Fibroblast of lung (primary cell): ENCODE measurements at regions not wholly inside any gene's neighbourhood (a gene's known extent, or its start where the extent isn't known, plus 50 kb on each side); places are given as distances from the start of the nearest gene placed in this dataset.

Experiments used
- EZH2 ChIP-seq: IDR thresholded peaks from 2 replicates; pipeline ENCODE4 v1.5.1; 2012; ENCODE audit warnings: low read length, control low read depth, mild to moderate bottlenecking; ENCODE audit errors: missing control alignments
- TF ChIP-seq, protein P1 (sequence below), 2 donors: IDR thresholded peaks in 1 of 2; conservative IDR thresholded peaks in 1 of 2; 1 replicate in 1 of 2; 2 replicates in 1 of 2; pipeline ENCODE4 v1.5.1; 2011 to 2012; ENCODE audit warnings: low read length in 2 of 2, control low read depth in 1 of 2, inconsistent platforms in 1 of 2, low read depth in 1 of 2, mild to moderate bottlenecking in 1 of 2

DNA sequence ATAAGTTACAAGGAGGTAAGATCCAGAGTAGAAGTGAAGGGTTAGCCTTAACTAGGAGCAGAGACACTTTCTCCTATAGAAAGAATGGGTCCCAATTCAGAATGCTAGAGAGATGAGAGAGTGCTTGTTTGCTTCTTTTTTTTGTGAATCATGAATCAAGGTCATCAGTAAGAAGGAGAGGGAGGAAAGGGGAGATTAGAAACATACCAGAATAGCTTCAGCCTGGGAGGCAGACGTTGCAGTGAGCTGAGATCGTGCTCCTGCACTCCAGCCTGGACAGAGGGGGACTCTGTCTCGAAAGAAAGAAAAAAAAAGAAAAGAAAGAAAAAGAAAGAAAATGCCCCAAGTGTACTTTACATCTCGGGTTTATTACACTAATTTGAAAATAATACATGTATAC is 55.8 kb upstream of the SLC35F5 start:
- no peak for TF ChIP-seq EZH2
- TF ChIP-seq, protein P1, sequence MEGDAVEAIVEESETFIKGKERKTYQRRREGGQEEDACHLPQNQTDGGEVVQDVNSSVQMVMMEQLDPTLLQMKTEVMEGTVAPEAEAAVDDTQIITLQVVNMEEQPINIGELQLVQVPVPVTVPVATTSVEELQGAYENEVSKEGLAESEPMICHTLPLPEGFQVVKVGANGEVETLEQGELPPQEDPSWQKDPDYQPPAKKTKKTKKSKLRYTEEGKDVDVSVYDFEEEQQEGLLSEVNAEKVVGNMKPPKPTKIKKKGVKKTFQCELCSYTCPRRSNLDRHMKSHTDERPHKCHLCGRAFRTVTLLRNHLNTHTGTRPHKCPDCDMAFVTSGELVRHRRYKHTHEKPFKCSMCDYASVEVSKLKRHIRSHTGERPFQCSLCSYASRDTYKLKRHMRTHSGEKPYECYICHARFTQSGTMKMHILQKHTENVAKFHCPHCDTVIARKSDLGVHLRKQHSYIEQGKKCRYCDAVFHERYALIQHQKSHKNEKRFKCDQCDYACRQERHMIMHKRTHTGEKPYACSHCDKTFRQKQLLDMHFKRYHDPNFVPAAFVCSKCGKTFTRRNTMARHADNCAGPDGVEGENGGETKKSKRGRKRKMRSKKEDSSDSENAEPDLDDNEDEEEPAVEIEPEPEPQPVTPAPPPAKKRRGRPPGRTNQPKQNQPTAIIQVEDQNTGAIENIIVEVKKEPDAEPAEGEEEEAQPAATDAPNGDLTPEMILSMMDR (conservative IDR thresholded peaks at IDR 0.05 in 1 of 2, IDR thresholded peaks at IDR 0.05 in 1 of 2; ENCODE audit: low read depth in 1 of 2, low read length in 2 of 2): no peak
